HepG2 (cell line): ENCODE measurements at regions not wholly inside any gene's neighbourhood (a gene's known extent, or its start where the extent isn't known, plus 50 kb on each side); places are given as distances from the start of the nearest gene placed in this dataset.

Experiments used
- CEBPB ChIP-seq: IDR thresholded peaks from 2 replicates; pipeline ENCODE4 v1.6.1; 2011; ENCODE audit warnings: low read depth, low read length, improper control_type of control experiment, borderline replicate concordance
- FOXA1 ChIP-seq, 2 experiments: fragments of 450-650 bp in 1 of 2; sonication (generic) in 1 of 2; formaldehyde crosslinking in 1 of 2; IDR thresholded peaks; 2 replicates each; pipeline versions ENCODE4 v1.4.0 to v1.6.1; 2016 to 2020; ENCODE audit warnings: missing genetic modification reagents in 1 of 2
- FOXA3 ChIP-seq: IDR thresholded peaks from 2 replicates; pipeline ENCODE4 v1.6.1; 2016; ENCODE audit warnings: missing genetic modification reagents, missing compliant biosample characterization
- GATA4 ChIP-seq: sonication (generic); IDR thresholded peaks from 2 replicates; pipeline ENCODE4 v1.6.1; 2016; ENCODE audit warnings: antibody characterized with exemption, low read depth, borderline replicate concordance
- NFIC ChIP-seq: IDR thresholded peaks from 2 replicates; pipeline ENCODE4 v1.6.1; 2012; ENCODE audit warnings: mild to moderate bottlenecking, low read length, inconsistent platforms
- PHF21A ChIP-seq: sonication (generic); formaldehyde crosslinking; IDR thresholded peaks from 2 replicates; pipeline ENCODE4 v1.5.0; 2020; ENCODE audit warnings: mild to moderate bottlenecking, missing genetic modification reagents
- ZKSCAN8 ChIP-seq: IDR thresholded peaks from 2 replicates; pipeline ENCODE4 v1.6.1; 2016; ENCODE audit warnings: borderline replicate concordance, missing genetic modification reagents, missing compliant biosample characterization
- ZNF121 ChIP-seq: sonication (generic); formaldehyde crosslinking; IDR thresholded peaks from 2 replicates; pipeline ENCODE4 v1.5.0; 2020; ENCODE audit warnings: mild to moderate bottlenecking, missing genetic modification reagents
- ZNF24 ChIP-seq: fragments of 450-650 bp; IDR thresholded peaks from 2 replicates; pipeline ENCODE4 v1.6.1; 2017; ENCODE audit warnings: antibody characterized with exemption, mild to moderate bottlenecking
- TF ChIP-seq, protein P1 (sequence below): sonication (generic); formaldehyde crosslinking; IDR thresholded peaks from 2 replicates; pipeline ENCODE4 v1.5.0; 2020; ENCODE audit warnings: mild to moderate bottlenecking, missing genetic modification reagents, moderate library complexity

DNA sequence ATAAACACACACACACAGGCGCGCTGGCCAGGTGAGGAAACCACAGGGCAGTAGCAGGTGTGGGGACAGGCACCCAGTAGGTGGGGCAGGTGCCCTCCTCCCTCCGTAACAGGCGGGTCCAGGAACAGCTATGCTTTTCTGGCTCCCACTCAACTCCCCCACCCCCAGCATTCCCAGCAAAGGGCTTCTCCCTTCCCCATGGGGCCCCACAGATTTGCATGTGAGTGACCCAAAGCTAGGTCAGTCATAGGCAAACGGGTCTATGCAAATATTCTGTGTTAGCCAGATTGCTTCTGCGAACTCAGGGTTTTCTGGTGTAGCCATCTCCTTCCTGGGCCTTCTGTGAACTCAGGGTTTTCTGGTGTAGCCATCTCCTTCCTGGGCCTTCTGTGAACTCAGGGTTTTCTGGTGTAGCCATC, 114.2 kb downstream of the SIK1 start:
- no peak for TF ChIP-seq FOXA3 (CRISPR knock-in tag)
- no peak for TF ChIP-seq NFIC
- no peak for TF ChIP-seq ZKSCAN8 (CRISPR knock-in tag)
- no peak for TF ChIP-seq PHF21A
- no peak for TF ChIP-seq CEBPB
- no peak for TF ChIP-seq ZNF24
- TF ChIP-seq ZNF121 (CRISPR knock-in tag) = no peak
- TF ChIP-seq, protein P1, sequence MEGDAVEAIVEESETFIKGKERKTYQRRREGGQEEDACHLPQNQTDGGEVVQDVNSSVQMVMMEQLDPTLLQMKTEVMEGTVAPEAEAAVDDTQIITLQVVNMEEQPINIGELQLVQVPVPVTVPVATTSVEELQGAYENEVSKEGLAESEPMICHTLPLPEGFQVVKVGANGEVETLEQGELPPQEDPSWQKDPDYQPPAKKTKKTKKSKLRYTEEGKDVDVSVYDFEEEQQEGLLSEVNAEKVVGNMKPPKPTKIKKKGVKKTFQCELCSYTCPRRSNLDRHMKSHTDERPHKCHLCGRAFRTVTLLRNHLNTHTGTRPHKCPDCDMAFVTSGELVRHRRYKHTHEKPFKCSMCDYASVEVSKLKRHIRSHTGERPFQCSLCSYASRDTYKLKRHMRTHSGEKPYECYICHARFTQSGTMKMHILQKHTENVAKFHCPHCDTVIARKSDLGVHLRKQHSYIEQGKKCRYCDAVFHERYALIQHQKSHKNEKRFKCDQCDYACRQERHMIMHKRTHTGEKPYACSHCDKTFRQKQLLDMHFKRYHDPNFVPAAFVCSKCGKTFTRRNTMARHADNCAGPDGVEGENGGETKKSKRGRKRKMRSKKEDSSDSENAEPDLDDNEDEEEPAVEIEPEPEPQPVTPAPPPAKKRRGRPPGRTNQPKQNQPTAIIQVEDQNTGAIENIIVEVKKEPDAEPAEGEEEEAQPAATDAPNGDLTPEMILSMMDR = 0 out of 2 replicates have a peak, but pooled peaks have one; percentile 12
- no peak for TF ChIP-seq FOXA1 (IDR thresholded peaks at IDR 0.05)
- no peak for TF ChIP-seq FOXA1 (CRISPR knock-in tag; IDR thresholded peaks at IDR 0.05)
- TF ChIP-seq GATA4 = no peak
